ENCODE measurements at regions not wholly inside any gene's neighbourhood (a gene's known extent, or its start where the extent isn't known, plus 50 kb on each side); places are given as distances from the start of the nearest gene placed in this dataset.

GRCh38 chr18:71902482-71902881, 641.7 kb downstream of the CBLN2 start:
- H3K4me3 ChIP-seq (ENCODE audit: control insufficient read depth, low read depth, low read length), result no peak overlapping the region
- DNase-seq (ENCODE audit: low read depth), result no peak
- TF ChIP-seq, protein P1, sequence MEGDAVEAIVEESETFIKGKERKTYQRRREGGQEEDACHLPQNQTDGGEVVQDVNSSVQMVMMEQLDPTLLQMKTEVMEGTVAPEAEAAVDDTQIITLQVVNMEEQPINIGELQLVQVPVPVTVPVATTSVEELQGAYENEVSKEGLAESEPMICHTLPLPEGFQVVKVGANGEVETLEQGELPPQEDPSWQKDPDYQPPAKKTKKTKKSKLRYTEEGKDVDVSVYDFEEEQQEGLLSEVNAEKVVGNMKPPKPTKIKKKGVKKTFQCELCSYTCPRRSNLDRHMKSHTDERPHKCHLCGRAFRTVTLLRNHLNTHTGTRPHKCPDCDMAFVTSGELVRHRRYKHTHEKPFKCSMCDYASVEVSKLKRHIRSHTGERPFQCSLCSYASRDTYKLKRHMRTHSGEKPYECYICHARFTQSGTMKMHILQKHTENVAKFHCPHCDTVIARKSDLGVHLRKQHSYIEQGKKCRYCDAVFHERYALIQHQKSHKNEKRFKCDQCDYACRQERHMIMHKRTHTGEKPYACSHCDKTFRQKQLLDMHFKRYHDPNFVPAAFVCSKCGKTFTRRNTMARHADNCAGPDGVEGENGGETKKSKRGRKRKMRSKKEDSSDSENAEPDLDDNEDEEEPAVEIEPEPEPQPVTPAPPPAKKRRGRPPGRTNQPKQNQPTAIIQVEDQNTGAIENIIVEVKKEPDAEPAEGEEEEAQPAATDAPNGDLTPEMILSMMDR (IDR thresholded peaks at IDR 0.05; ENCODE audit: control insufficient read depth, insufficient read depth, low read depth, low read length, missing control alignments), result no peak

DNA sequence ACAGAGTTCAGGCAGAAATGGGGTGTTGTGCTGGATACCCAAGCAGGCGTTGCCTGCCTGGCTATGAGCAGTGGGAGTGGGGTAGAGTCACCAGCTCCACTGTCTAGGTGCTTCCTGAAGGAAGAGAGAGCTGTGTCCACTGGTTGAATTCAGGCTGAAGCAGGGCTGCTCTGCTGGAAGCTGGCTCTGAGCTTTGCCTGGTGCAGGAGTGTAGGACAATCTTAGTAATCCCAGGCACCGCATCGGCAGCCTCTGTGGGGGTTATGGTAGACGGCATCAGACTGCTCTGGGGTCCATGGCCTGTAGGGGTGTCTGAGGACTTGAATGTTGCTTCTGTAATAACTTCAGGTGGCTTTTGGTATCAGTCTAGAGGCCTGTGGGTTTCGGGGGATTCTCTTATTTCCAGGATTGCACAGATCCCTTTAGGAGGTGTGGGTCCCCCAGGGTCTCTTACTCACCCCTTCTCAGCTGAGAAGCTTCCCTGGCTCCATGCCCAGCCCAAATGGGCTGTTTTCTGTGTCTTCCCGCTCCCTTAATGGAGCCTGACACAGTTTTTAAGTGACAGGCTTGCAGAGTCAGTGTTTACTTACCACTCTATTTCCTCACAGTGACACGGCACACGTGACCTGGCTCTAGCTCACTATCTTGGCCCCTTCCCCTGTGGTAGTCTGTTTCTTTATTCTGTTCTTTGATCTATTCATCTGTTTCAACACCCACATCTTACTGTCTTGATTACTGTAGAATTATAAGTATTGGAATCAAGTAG, 644.3 kb downstream of the CBLN2 start:
- TF ChIP-seq, protein P1 (IDR thresholded peaks at IDR 0.05; ENCODE audit: control insufficient read depth, insufficient read depth, low read depth, low read length, missing control alignments), result no peak
- DNase-seq (ENCODE audit: low read depth), result no peak
- H3K4me3 ChIP-seq (ENCODE audit: control insufficient read depth, low read depth, low read length), result no peak overlapping the region

DNA sequence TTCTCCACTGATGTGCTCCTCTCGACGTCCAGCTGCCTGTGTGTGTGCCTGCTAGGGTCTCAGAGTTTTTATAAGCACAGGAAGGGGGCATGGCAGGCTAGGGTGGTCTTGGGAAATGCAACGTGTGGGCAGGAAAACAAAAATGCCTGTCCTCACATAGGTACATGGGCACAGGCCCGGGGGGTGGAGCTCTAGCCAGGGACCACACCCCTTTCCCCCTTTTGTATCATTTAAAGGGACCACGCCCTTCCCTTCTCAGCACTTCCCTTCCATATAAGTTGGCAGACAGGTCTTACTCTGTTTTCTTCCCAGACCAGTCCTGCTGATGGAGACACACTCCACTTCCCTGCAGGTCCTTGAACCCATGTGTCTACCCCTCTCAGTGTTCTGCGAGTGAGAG, 645.0 kb downstream of the CBLN2 start:
- no peak for DNase-seq (ENCODE audit: low read depth)
- H3K4me3 ChIP-seq (ENCODE audit: control insufficient read depth, low read depth, low read length), result no peak overlapping the region
- TF ChIP-seq, protein P1 (IDR thresholded peaks at IDR 0.05; ENCODE audit: control insufficient read depth, insufficient read depth, low read depth, low read length, missing control alignments), result no peak

DNA sequence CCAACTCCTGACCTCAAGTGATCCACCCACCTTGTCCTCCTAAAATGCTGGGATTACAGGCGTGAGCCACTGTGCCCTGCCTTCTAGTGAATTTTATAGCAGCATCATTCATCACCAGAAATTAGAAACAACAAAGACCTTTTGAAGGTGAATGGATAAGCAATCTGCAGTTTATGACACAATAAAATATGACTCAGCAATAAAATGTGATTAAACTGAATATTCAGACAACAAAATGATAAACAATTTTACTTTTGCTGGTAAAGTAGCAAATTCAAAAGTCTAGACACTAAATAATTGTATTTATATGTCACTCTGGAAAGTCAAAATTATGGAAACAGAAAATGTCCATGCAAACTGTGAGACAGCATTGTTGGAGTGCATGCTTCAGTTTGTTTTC, 656.6 kb downstream of the CBLN2 start:
- DNase-seq (ENCODE audit: low read depth), result no peak
- TF ChIP-seq, protein P1 (IDR thresholded peaks at IDR 0.05; ENCODE audit: control insufficient read depth, insufficient read depth, low read depth, low read length, missing control alignments), result no peak
- no peak overlapping the region for H3K4me3 ChIP-seq (ENCODE audit: control insufficient read depth, low read depth, low read length)

DNA sequence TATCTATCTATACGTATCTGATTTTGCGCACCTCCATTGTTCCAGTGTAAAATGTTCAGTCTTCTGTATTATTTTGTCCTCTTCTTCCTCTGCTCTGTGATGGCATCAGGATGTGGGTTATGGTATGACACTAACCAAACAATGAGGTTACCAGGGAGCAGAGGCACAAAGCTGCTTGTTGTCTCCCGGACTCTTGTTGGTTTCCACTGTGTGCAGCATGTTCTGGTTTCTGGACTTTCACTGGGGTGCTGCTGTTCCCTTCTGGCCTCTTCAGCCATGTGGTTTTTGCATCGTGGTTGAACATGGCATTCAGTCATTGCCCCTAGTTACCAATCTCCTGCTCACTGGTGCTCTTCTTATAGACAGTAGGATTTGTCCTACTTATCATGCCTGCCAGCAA, 665.9 kb downstream of the CBLN2 start:
- H3K4me3 ChIP-seq (ENCODE audit: control insufficient read depth, low read depth, low read length), result no peak overlapping the region
- no peak for DNase-seq (ENCODE audit: low read depth)
- TF ChIP-seq, protein P1 (IDR thresholded peaks at IDR 0.05; ENCODE audit: control insufficient read depth, insufficient read depth, low read depth, low read length, missing control alignments), result no peak

DNA sequence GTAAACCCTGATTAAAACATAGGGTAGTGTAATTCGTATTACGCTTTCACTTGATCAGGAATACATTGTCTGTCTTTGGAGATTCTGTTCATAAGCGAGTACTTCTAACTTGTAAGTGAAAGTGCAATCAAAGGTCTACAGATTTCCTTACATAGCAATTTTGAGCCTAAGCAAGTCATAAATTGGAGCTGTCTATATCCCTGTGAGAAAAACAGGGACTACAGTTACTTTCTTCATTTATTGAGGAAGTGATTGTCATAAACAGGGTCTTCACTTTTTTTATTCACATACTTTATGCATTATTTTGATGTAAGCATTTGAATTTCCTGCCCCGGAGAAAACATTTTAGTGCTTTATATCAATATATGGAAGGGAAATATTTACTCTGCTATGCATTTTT, 670.4 kb downstream of the CBLN2 start:
- H3K4me3 ChIP-seq (ENCODE audit: control insufficient read depth, low read depth, low read length), result no peak overlapping the region
- TF ChIP-seq, protein P1 (IDR thresholded peaks at IDR 0.05; ENCODE audit: control insufficient read depth, insufficient read depth, low read depth, low read length, missing control alignments), result no peak
- DNase-seq (ENCODE audit: low read depth), result no peak
